Activated naive CD4-positive, alpha-beta T cell treated with anti-CD3 and anti-CD28 coated beads, Interleukin-2, amount 10 ng/mL, durations not matched to agents 7 days and 5 days (primary cell): ENCODE measurements at regions not wholly inside any gene's neighbourhood (a gene's known extent, or its start where the extent isn't known, plus 50 kb on each side); places are given as distances from the start of the nearest gene placed in this dataset.

ENCODE experiments used
- CTCF ChIA-PET: fragments of 350-600 bp; sonication (Branson Sonifier 250); formaldehyde crosslinking; loops from one replicate; lab custom pipeline; 2021; ENCODE audit warnings: antibody characterized with exemption; lab: Charles Lee
- DNase-seq: peaks from one replicate; pipeline ENCODE4 v3.0.0-alpha.2; 2020
- H3K27ac Mint-ChIP-seq: one replicate; pipeline ENCODE4 v1.8.0; 2021; ENCODE audit warnings: mild to moderate bottlenecking, moderate library complexity, mixed read lengths
- H3K27me3 Mint-ChIP-seq: one replicate; pipeline ENCODE4 v1.8.0; 2021; ENCODE audit warnings: mild to moderate bottlenecking, mixed read lengths
- H3K36me3 Mint-ChIP-seq: one replicate; pipeline ENCODE4 v1.8.0; 2021; ENCODE audit warnings: mixed read lengths
- H3K4me1 Mint-ChIP-seq: one replicate; pipeline ENCODE4 v1.8.0; 2021; ENCODE audit warnings: mixed read lengths
- H3K4me3 Mint-ChIP-seq: one replicate; pipeline ENCODE4 v1.8.0; 2021; ENCODE audit warnings: mild to moderate bottlenecking, moderate library complexity, mixed read lengths
- H3K9me3 Mint-ChIP-seq: one replicate; pipeline ENCODE4 v1.8.0; 2021; ENCODE audit warnings: mixed read lengths

DNA sequence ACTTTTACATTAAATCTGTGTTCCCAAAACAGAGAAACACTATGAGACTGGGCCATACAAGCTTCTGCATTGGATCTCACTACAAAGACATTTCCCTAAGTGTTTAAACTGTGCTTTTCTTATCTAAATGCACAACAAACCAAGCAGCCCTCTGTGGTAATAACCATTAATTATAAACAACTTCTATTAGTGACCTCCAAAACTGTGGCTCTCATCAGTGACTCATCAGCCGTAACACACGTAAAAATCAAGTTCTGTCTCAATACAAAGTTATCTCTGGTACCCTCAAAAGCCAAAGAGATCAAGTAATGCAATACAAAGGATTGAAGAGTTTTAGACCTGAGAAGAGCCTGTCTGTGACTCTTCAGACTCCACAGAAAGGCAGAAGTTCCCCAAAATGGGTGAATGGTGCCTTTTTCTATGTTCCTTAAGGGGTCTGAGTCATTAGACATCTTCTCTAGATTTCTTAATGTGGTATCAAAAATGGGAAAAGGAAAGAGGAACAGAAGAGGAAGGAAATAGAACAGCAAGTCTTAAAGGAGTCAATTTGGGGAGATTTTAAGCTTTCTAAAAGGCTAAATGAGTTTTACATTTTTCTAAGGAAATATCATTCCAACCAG is 189.8 kb upstream of the PPP1R2C start:
- no peak for DNase-seq
- H3K4me1 Mint-ChIP-seq, result no peaks in the 10 kb centered on the region
- H3K9me3 Mint-ChIP-seq, result peaks cover 2% of the 10 kb centered on the region
- no peaks in the 10 kb centered on the region for H3K27me3 Mint-ChIP-seq
- CTCF ChIA-PET, result no interaction called here
- no peak overlapping the region for H3K27ac Mint-ChIP-seq
- no peak overlapping the region for H3K4me3 Mint-ChIP-seq
- no peaks in the 10 kb centered on the region for H3K36me3 Mint-ChIP-seq

DNA sequence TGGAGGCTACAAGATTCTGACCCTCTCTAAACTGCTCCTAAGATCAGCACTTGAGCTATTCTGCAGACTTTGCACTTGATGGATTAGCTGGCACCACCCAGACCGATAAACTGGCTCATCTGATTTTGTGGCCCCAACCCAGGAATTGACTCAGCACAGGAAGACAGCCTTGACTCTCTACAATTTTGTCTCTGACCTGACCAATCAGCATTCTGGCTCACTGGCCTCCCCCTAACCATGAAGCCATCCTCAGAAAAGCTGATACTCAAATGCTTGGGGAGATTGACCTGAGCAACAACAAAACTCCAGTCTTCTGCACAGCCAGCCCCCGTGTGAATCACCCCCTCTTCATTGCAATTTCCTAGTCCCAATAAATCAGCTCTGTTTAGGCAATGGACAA is 195.4 kb upstream of the PPP1R2C start:
- Mint-ChIP-seq H3K4me3 (no peak overlapping the region), H3K36me3 (peaks cover 4% of the 10 kb centered on the region), H3K27ac (no peak overlapping the region), H3K27me3 (no peaks in the 10 kb centered on the region), H3K4me1 (peaks cover 11% of the 10 kb centered on the region), H3K9me3 (peaks cover 7% of the 10 kb centered on the region)
- no peak for DNase-seq
- CTCF ChIA-PET, result no interaction called here

DNA sequence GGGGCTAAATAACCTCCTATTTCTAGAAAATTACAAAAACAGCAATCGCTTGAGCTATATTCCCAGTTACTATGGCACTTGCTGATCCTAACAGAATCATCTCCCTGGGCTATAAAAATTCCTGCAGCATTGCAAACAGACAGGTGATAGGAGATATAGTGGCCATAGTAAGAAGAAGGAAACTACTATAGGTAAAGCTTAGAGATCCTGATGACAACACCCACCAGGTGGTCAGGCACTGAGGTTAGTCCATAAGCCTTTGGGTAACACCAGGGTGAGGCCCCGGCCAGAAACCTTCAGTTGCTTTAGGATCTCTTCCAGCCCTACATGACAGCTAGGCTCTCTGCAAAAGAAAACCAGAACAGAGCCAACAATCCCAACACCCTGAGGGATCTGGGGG is 197.9 kb upstream of the PPP1R2C start:
- Mint-ChIP-seq H3K4me1 (peaks cover 11% of the 10 kb centered on the region), H3K27ac (no peak overlapping the region), H3K9me3 (peaks cover 7% of the 10 kb centered on the region), H3K4me3 (no peak overlapping the region), H3K27me3 (no peaks in the 10 kb centered on the region), H3K36me3 (peaks cover 4% of the 10 kb centered on the region)
- no peak for DNase-seq
- CTCF ChIA-PET, result no interaction called here

DNA sequence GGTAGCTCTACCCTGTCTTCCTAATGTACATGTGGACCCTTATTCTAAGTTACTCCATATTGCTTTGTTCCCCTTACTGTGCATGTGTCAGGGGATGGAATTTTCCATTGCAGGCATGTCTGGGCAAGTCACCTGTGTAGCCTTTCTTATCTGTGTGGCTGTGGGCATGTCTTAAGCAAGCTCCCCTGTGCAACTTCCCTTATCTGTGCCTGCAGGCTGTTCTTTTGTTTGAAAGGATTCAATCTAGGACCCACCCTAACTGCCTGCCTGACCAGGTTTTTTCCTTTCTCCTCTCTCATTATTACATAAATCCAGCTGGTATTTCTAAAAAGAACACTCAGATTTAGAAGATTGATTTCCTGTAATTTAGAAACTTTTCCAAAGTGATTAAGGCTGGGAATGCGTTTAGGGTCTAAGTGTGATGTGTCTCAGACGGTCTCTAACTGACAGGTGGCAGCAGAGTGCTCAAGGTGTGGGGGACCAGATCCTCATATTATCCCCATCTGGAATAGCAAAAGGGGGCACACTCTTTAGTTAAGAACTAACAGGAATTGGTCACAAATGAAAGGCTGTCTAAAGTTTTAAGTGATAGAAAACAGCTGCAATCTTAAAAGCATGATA is 198.9 kb upstream of the PPP1R2C start:
- CTCF ChIA-PET, result no interaction called here
- peaks cover 11% of the 10 kb centered on the region for H3K4me1 Mint-ChIP-seq
- no peak overlapping the region for H3K4me3 Mint-ChIP-seq
- H3K36me3 Mint-ChIP-seq, result peaks cover 4% of the 10 kb centered on the region
- H3K27ac Mint-ChIP-seq, result peak overlapping the region; percentile 49
- DNase-seq, result no peak
- no peaks in the 10 kb centered on the region for H3K27me3 Mint-ChIP-seq
- H3K9me3 Mint-ChIP-seq, result peaks cover 6% of the 10 kb centered on the region

DNA sequence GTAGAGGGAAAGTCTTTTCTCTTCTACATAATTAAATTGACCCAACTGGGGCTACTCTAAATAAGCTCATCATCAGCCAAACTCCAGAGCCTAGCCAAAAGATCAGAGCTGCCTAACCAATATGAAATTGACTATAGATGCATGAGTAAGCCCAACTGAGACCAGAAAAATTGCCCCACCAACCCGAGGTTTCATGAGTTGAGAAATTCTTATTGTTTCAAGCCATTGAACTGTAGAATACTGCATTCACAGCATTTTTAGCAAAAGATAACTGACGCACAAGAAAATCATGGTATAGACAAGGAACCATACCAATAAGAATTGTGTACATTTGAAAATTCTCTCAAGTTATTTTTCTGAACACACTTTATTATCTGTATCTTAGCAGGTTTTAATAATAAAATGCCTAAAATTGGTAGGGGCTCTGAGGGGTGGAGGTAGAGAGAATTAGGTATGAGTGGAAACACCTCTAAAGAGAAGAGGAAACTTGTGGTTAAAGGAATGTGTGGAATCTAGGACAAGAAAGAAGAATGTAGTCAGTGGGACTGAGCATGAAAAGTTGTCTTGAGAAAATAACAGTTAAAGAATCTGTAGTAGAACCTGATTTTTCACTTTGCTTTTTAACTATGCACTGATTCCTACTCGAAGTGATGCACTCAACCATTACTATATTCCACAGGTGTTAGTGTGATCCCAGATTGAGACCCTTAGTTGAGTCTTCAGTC is 200.9 kb upstream of the PPP1R2C start:
- no peak for DNase-seq
- Mint-ChIP-seq H3K9me3 (peaks cover 3% of the 10 kb centered on the region), H3K27ac (no peak overlapping the region), H3K27me3 (no peaks in the 10 kb centered on the region), H3K4me3 (no peak overlapping the region), H3K36me3 (peaks cover 4% of the 10 kb centered on the region), H3K4me1 (peaks cover 11% of the 10 kb centered on the region)
- CTCF ChIA-PET, result no interaction called here

DNA sequence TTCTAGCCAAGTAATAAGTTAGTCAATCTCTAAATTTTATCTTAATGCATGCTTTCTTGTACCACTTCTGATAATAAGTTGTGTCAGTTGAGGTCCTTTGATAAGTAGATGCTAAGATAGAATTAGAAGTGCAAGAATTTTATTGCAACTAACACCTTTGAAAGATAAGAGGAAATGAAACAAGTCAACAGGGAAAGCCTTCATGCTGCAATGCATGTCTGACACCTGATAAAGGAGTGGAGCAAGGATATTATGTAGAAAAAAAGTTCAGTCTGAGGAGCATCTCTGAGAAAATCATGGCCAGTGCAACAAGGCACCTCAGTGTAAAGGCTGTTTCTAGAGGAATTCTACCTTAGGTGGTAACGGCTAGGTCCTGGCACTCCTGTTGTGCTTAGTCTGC is 210.7 kb upstream of the PPP1R2C start:
- Mint-ChIP-seq H3K4me3 (no peak overlapping the region), H3K27ac (no peak overlapping the region), H3K4me1 (no peaks in the 10 kb centered on the region), H3K9me3 (peaks cover 2% of the 10 kb centered on the region), H3K36me3 (no peaks in the 10 kb centered on the region), H3K27me3 (no peaks in the 10 kb centered on the region)
- DNase-seq, result no peak
- CTCF ChIA-PET, result no interaction called here

DNA sequence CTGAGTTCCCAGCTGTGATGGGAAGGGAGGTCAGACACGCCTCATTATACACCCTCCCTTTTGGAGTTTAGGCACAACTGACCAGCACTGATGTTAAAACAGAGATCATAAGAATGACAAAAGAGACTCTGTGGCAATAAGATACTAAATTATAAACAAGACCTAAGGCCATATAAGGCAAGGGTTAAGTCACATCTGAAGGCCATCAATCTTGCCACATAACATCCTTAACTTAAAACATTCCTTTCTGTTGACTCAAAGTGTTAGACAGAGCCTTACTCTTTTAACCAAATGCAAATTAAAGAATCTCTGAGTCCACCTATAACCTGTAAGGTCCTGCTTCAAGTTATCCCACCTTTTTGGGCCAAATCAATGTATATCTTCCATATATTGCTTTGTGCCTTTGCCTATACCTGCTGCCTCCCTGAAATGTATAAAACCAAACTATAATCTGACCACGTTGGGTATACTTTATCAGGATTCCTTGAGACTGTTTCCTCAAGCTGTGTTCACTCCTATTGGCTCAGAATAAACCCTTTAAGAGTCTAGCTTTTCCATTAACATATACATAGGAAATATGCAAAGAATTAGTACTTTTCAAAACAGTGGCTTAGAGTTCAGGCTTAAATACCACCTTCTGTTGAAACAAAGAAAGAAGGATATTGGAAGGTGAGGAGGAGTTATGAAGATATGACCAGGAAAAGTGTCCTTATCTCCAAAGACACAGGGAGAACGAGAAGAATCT is 214.4 kb upstream of the PPP1R2C start:
- peaks cover 2% of the 10 kb centered on the region for H3K36me3 Mint-ChIP-seq
- H3K27ac Mint-ChIP-seq, result no peak overlapping the region
- H3K27me3 Mint-ChIP-seq, result no peaks in the 10 kb centered on the region
- H3K4me1 Mint-ChIP-seq, result no peaks in the 10 kb centered on the region
- CTCF ChIA-PET, result interaction anchor here (0.8 kb wide), 1 partner anchor 555 kb away, joined by 3 read pairs; no protein-coding TSS in a partner anchor
- peaks cover 2% of the 10 kb centered on the region for H3K9me3 Mint-ChIP-seq
- no peak for DNase-seq
- H3K4me3 Mint-ChIP-seq, result no peak overlapping the region

DNA sequence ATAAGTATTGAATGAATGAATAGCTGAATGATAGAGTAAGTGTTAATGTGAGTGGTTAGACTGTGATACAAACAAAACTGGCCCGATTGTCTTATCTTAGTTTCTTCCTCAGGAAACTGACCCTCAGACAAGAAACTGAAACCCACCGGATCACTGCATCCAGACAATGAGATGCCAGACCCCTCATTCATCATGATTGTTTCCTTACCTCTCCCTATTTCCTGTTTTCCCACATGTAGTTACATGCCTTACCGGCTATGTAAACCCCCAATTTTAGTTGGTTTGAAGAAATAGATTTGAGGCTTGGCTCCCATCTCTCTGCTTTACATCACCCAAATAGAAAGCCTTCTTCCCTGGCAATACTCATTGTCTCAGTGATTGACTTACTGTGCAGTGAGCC is 218.9 kb upstream of the PPP1R2C start:
- Mint-ChIP-seq H3K27ac (no peak overlapping the region), H3K36me3 (peaks cover 2% of the 10 kb centered on the region), H3K27me3 (no peaks in the 10 kb centered on the region), H3K4me1 (no peaks in the 10 kb centered on the region), H3K9me3 (no peaks in the 10 kb centered on the region), H3K4me3 (no peak overlapping the region)
- CTCF ChIA-PET, result no interaction called here
- no peak for DNase-seq

DNA sequence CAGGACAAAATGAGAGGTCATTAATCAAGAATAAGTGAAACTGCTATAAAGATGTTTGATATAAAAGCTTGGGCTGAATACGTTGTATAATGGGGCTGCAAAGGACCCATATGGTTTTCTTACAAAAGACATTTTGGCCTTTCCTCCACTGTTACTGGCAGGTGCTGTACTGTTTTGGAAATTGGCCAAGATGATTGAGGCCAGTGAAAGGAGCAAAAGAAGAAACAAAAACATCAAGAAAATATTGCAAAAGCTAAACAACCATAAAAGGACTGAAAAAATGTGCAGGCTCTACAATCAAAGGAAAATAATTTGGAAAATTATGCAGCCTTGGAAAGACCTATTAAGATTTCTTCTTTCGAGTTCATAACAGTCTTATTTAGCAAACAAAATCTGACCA is 222.2 kb upstream of the PPP1R2C start:
- DNase-seq, result no peak
- Mint-ChIP-seq H3K4me1 (no peaks in the 10 kb centered on the region), H3K9me3 (no peaks in the 10 kb centered on the region), H3K36me3 (peaks cover 2% of the 10 kb centered on the region), H3K4me3 (no peak overlapping the region), H3K27ac (no peak overlapping the region), H3K27me3 (no peaks in the 10 kb centered on the region)
- CTCF ChIA-PET, result no interaction called here

DNA sequence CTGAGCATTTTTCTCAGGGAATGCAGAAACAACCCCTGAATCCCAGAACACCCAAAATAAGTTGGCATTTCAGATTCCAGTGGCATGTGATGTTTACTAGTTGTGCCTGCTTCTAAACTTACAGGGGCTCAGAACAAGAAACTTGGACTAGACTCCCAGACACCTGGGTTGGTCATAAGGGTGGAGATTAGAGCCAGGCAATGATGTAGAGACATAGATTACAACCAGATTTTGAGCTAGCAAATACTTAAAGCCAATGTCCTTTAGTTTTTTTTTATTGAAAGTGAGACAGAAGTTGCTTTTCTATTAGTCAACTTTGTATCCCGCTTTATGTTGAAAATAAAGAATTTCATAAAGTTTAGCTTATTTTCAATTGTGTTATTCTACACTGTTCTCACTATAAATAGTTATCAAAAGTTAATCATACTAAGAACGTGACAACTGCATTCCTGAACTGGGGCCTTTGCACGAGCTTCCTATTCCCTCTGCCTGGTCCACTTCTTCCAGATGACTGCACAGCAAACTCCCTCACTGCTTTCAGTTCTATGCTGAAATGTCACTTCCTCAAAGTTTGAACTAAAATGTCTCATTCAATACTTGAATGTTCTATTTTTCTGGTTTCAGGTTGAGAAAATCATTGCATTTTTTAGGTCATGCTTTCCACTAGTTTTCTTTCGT is 224.7 kb upstream of the PPP1R2C start:
- H3K4me3 Mint-ChIP-seq, result no peak overlapping the region
- H3K9me3 Mint-ChIP-seq, result no peaks in the 10 kb centered on the region
- no peak for DNase-seq
- H3K36me3 Mint-ChIP-seq, result no peaks in the 10 kb centered on the region
- CTCF ChIA-PET, result no interaction called here
- no peak overlapping the region for H3K27ac Mint-ChIP-seq
- no peaks in the 10 kb centered on the region for H3K27me3 Mint-ChIP-seq
- H3K4me1 Mint-ChIP-seq, result no peaks in the 10 kb centered on the region

DNA sequence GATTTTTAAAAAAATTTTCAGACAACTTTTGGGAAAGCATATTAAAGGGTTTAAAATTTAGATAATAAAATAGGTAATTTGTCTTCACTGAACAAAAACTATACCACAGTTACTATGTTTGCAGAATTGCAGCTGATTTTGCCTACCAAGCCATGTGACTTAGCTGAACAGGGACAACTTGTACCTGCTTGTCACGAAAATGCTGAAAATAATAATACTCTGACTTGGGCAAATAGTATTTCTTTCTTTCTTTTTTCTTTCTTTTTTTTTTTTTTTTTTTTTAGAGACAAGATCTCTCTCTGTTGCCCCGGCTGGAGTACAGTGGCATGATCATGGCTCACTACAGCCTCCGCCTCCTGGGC is 225.2 kb upstream of the PPP1R2C start:
- H3K27ac Mint-ChIP-seq, result no peak overlapping the region
- H3K36me3 Mint-ChIP-seq, result no peaks in the 10 kb centered on the region
- DNase-seq, result no peak
- H3K27me3 Mint-ChIP-seq, result no peaks in the 10 kb centered on the region
- no peaks in the 10 kb centered on the region for H3K4me1 Mint-ChIP-seq
- H3K9me3 Mint-ChIP-seq, result no peaks in the 10 kb centered on the region
- CTCF ChIA-PET, result no interaction called here
- H3K4me3 Mint-ChIP-seq, result no peak overlapping the region

DNA sequence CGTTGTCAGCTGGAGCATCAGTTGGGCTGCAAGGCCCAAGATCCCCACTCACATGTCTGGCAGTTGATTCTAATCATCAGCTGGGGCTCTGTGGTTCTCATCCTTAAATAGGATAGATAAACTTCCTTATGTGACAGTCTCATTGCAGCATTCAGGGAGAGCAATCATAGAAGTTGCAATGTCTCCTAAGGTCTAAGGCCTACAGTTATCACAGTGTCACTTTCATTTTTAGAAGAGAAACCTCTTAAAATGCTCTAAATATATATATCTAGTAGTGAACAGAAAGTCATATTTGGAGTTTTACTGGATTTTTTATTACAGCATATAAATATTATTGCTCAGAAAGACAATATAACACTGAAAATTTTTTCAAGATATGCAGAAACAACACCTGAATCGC is 226.0 kb upstream of the PPP1R2C start:
- no peak overlapping the region for H3K4me3 Mint-ChIP-seq
- DNase-seq, result no peak
- no peak overlapping the region for H3K27ac Mint-ChIP-seq
- CTCF ChIA-PET, result no interaction called here
- no peaks in the 10 kb centered on the region for H3K9me3 Mint-ChIP-seq
- no peaks in the 10 kb centered on the region for H3K36me3 Mint-ChIP-seq
- no peaks in the 10 kb centered on the region for H3K4me1 Mint-ChIP-seq
- no peaks in the 10 kb centered on the region for H3K27me3 Mint-ChIP-seq

DNA sequence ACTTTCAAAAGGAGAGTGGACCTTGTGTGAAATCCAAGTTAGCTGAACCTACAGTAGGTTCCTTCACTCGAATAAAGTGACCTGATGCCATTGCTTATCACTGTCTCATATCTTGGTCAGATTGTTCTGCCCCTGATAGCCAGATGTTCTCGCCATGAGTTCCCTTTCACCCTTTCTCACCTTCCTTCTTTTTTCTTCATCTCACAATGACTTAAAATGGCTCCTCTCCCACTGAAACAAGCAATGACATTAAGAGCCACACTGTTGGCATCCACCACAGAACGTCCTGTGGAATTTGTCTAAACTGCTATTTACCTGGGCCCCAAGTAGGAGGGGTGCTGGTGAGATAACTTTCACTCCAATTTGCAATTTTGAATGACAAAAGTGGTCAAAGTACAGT is 227.6 kb upstream of the PPP1R2C start:
- no peaks in the 10 kb centered on the region for H3K27me3 Mint-ChIP-seq
- H3K27ac Mint-ChIP-seq, result no peak overlapping the region
- no peak overlapping the region for H3K4me3 Mint-ChIP-seq
- DNase-seq, result no peak
- H3K4me1 Mint-ChIP-seq, result no peaks in the 10 kb centered on the region
- H3K9me3 Mint-ChIP-seq, result no peaks in the 10 kb centered on the region
- CTCF ChIA-PET, result no interaction called here
- no peaks in the 10 kb centered on the region for H3K36me3 Mint-ChIP-seq

DNA sequence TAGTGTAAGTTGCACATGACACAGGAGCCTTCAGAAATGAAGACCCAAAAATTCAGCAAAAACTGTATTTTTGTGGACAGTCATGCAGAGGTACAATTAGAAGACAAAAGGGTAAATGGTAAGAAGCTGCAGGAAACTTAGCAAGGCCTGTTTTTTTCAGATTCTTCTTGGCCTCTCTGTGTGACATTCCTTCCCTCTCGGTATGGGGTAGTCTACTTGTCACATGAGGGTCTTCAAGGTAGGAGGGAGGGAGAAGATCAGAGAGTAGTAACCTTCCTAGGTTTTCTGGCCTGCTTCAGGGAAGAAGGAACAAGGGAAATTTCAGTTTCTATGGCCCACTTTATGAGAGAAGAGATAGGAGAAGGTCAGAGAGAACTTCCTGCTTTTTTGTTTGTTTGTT is 230.4 kb upstream of the PPP1R2C start:
- H3K4me3 Mint-ChIP-seq, result no peak overlapping the region
- CTCF ChIA-PET, result no interaction called here
- no peak for DNase-seq
- H3K4me1 Mint-ChIP-seq, result no peaks in the 10 kb centered on the region
- H3K27me3 Mint-ChIP-seq, result no peaks in the 10 kb centered on the region
- no peaks in the 10 kb centered on the region for H3K9me3 Mint-ChIP-seq
- no peaks in the 10 kb centered on the region for H3K36me3 Mint-ChIP-seq
- H3K27ac Mint-ChIP-seq, result no peak overlapping the region
